ENCODE measurements at regions not wholly inside any gene's neighbourhood (a gene's known extent, or its start where the extent isn't known, plus 50 kb on each side); places are given as distances from the start of the nearest gene placed in this dataset.

GRCh38 chr5:99349787-99350186 is 421.0 kb upstream of the CHD1 start (continued):
- TF ChIP-seq CHD7 (IDR thresholded peaks at IDR 0.05; ENCODE audit: insufficient replicate concordance, low read length), result no peak
- TF ChIP-seq CEBPB (IDR thresholded peaks at IDR 0.05; ENCODE audit: low read depth, low read length), result no peak
- no peak for TF ChIP-seq TCF12 (IDR thresholded peaks at IDR 0.05; ENCODE audit: low read depth, low read length)
- no peak for TF ChIP-seq MAFK (IDR thresholded peaks at IDR 0.05; ENCODE audit: low read depth, low read length)

All from H1 (cell line).